Pancreas (tissue), 10 donors: ENCODE measurements at regions not wholly inside any gene's neighbourhood (a gene's known extent, or its start where the extent isn't known, plus 50 kb on each side); places are given as distances from the start of the nearest gene placed in this dataset.

Experiments
- ATAC-seq, 4 donors: fragments of 200-7000 bp; cut with Tn5 transposase; one replicate each; pipeline versions ENCODE4 v1.8.0 to v1.9.1; 2020; ENCODE audit warnings: mild to moderate bottlenecking in 4 of 4, moderate library complexity in 4 of 4
- DNase-seq, 6 donors: peaks; one replicate each; pipeline ENCODE4 v3.0.0-alpha.2; 2020
- FAIRE-seq: peaks from 2 replicates; lab custom pipeline; 2012; peaks lifted over from hg19 to GRCh38; lab: Jason Lieb, UNC
- H3K27ac ChIP-seq, 4 donors: fragments of 200-600 bp; sonication (generic); 1 replicate in 3 of 4; 2 replicates in 1 of 4; pipeline versions ENCODE4 v1.5.0 to v1.8.0; 2020
- H3K27me3 ChIP-seq, 4 donors: fragments of 200-600 bp; one replicate each; pipeline ENCODE4 v1.8.0; 2021
- H3K36me3 ChIP-seq, 3 donors: fragments of 200-600 bp; sonication (generic) in 1 of 3; one replicate each; pipeline versions ENCODE4 v1.5.0 to v1.8.0; 2020 to 2021
- H3K4me1 ChIP-seq, 3 donors: fragments of 200-600 bp; one replicate each; pipeline ENCODE4 v1.8.0; 2021
- H3K4me3 ChIP-seq, 4 donors: fragments of 200-600 bp; sonication (generic) in 2 of 4; one replicate each; pipeline versions ENCODE4 v1.5.0 to v1.8.0; 2020 to 2021
- H3K9me3 ChIP-seq, 4 donors: fragments of 200-600 bp; one replicate each; pipeline ENCODE4 v1.8.0; 2021
- CTCF ChIP-seq, 4 donors: fragments of 200-600 bp; sonication (generic) in 3 of 4; IDR thresholded peaks; one replicate each; pipeline versions ENCODE4 v1.5.0 to v1.8.0; 2021; ENCODE audit warnings: antibody characterized with exemption in 4 of 4
- WGBS, 2 donors: extraction: QIAGEN DNeasy Blood & Tissue Kit; methylation state at CpG; one replicate each; pipeline ENCODE4 v1.1.7; 2013; 5-methylcytosine and 5-hydroxymethylcytosine counted together
- intact Hi-C, 3 donors: fragments of 100-400 bp; cut with DNase I; formaldehyde crosslinking; loops; one replicate each; pipeline versions ENCODE4 v1.11.1 to v1.14.2; 2022
- donor health status: healthy with polysubstance abuse.
- donor health status: DM: no; HTN: no; CAD: no; lungs with moderate emphysema.
- donor health status: DM: no; HTN: no; CAD: no.
- donor health status: control.
- donor health status: control.
- donor health status: Bipolar disorder and iron deficiency.
- donor health status: DM: yes; HTN: yes; CAD: no.
- donor health status: DM: no; HTN: no; CAD: no.
- donor health status: DM: no; HTN: no; CAD: no.
- donor health status: DM: yes; HTN: yes; CAD: no.

GRCh38 chr2:393711-394696 is 106.1 kb upstream of the ALKAL2 start:
- FAIRE-seq (no peak), ATAC-seq (peak in 1 of 4 donors; percentile 38), DNase-seq (no peak)
- intact Hi-C loops: no loop called here
- no peaks in the 10 kb centered on the region for H3K4me1 ChIP-seq
- no peaks in the 10 kb centered on the region for H3K9me3 ChIP-seq
- TF ChIP-seq CTCF (IDR thresholded peaks at IDR 0.05): no peak
- no peak overlapping the region for H3K27ac ChIP-seq
- 60 to 64% methylated on average over 37 of the region's 37 CpGs for WGBS, 2 donors
- no peaks in the 10 kb centered on the region for H3K27me3 ChIP-seq
- no peaks in the 10 kb centered on the region for H3K36me3 ChIP-seq
- H3K4me3 ChIP-seq: no peak overlapping the region

- intact Hi-C loops: no loop called here
- ATAC-seq (no peak), FAIRE-seq (no peak), DNase-seq (no peak)
- WGBS, 2 donors: 70 to 86% methylated on average over 9 of the region's 9 CpGs
- no peaks in the 10 kb centered on the region for H3K27me3 ChIP-seq
- H3K9me3 ChIP-seq: no peaks in the 10 kb centered on the region
- no peak for TF ChIP-seq CTCF (IDR thresholded peaks at IDR 0.05)
- no peaks in the 10 kb centered on the region for H3K4me1 ChIP-seq
- H3K27ac ChIP-seq: no peak overlapping the region
- no peaks in the 10 kb centered on the region for H3K36me3 ChIP-seq
- no peak overlapping the region for H3K4me3 ChIP-seq
Measured at GRCh38 chr2:392926-393280, 105.0 kb upstream of the ALKAL2 start.

GRCh38 chr2:392181-392925 is 104.5 kb upstream of the ALKAL2 start:
- WGBS, 2 donors: 72 to 78% methylated on average over 32 of the region's 32 CpGs
- Histone ChIP-seq H3K27me3 (no peaks in the 10 kb centered on the region), H3K4me3 (no peak overlapping the region), H3K27ac (no peak overlapping the region), H3K4me1 (no peaks in the 10 kb centered on the region), H3K36me3 (no peaks in the 10 kb centered on the region), H3K9me3 (no peaks in the 10 kb centered on the region)
- no peak for DNase-seq
- no peak for ATAC-seq
- intact Hi-C loops: no loop called here
- TF ChIP-seq CTCF (IDR thresholded peaks at IDR 0.05): no peak
- no peak for FAIRE-seq

- no peak for FAIRE-seq
- H3K27ac ChIP-seq: no peak overlapping the region
Measured at GRCh38 chr2:391696-392095, 103.8 kb upstream of the ALKAL2 start.

More at GRCh38 chr2:391696-392095, 103.8 kb upstream of the ALKAL2 start:
- Histone ChIP-seq H3K4me3 (no peak overlapping the region), H3K27me3 (no peaks in the 10 kb centered on the region), H3K4me1 (no peaks in the 10 kb centered on the region), H3K36me3 (no peaks in the 10 kb centered on the region), H3K9me3 (no peaks in the 10 kb centered on the region)
- DNase-seq: no peak
- TF ChIP-seq CTCF (IDR thresholded peaks at IDR 0.05): no peak
- WGBS, 2 donors: 55 to 65% methylated on average over 6 of the region's 6 CpGs
- intact Hi-C loops: no loop called here
- ATAC-seq: no peak
